ENCODE measurements at regions not wholly inside any gene's neighbourhood (a gene's known extent, or its start where the extent isn't known, plus 50 kb on each side); places are given as distances from the start of the nearest gene placed in this dataset.
A peak's percentile ranks its signal among the peaks of the same experiment; 100 is the strongest.
"Not testable (repeated sequence)": the region's sequence is repeated elsewhere in the genome, so short reads cannot be mapped to it uniquely, and the experiment has no call there.

DNA sequence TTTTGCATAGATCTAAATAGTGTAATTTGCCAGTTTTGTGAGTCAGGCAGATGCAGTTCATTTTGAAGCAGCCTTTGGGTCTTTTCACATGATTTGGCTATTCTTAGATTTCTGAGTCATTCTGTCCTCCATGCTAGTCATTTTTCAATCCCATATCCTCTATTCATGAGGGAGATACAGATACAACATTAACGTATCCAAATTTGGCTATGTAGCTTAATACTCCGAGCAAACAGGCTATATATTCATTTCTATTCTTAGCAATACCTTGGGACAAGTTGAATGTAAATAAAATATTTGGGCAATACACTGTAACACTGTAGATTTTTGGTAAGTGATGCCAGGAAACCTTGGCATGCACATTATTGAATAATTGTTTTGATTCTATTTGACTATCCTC lies 270.7 kb upstream of the PDE3A start:
- peak; percentile 28 for DNase-seq (ENCODE audit: low read depth)
- H3K4me3 ChIP-seq (ENCODE audit: low read depth, low read length), result no peak overlapping the region
- TF ChIP-seq, protein P1, sequence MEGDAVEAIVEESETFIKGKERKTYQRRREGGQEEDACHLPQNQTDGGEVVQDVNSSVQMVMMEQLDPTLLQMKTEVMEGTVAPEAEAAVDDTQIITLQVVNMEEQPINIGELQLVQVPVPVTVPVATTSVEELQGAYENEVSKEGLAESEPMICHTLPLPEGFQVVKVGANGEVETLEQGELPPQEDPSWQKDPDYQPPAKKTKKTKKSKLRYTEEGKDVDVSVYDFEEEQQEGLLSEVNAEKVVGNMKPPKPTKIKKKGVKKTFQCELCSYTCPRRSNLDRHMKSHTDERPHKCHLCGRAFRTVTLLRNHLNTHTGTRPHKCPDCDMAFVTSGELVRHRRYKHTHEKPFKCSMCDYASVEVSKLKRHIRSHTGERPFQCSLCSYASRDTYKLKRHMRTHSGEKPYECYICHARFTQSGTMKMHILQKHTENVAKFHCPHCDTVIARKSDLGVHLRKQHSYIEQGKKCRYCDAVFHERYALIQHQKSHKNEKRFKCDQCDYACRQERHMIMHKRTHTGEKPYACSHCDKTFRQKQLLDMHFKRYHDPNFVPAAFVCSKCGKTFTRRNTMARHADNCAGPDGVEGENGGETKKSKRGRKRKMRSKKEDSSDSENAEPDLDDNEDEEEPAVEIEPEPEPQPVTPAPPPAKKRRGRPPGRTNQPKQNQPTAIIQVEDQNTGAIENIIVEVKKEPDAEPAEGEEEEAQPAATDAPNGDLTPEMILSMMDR (IDR thresholded peaks at IDR 0.05; ENCODE audit: insufficient read depth, low read depth, low read length), result no peak

DNA sequence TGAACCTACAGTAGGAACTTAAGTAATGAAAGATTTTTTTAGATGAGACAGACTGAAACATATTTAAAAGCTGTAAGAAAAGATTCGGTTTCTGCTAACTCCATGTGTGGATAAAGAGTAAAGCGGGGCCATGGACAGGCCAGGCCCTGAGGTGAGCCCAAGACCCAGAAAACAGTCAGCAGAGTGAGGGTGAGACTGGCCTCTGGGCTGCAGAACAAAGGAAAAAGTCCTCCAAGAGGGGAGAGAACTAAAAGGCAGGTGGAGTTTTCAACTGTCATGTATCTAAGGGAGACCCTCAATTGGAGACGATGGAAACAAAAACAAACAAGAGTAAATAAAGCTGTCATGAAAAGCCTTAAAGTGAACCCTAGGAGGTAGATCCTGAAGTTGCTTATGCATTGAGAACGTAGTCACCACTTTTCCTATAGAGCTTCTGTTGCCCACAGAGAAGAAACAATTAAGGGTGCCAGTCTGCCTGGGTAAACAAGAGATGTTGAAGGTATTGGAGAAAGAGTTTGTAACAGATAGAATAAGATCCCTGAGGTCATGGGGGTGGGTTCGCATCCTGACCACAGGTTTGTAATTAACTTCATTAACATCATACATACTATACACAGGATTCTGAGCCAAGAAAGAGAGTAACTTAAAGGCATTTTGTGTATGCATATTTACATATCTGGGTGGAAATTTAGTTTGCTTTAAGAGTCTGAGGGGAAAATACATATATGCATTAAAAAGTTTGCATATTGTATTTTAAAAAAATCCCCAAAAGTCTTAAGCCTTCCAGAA lies 268.7 kb upstream of the PDE3A start:
- DNase-seq (ENCODE audit: low read depth), result no peak
- no peak overlapping the region for H3K4me3 ChIP-seq (ENCODE audit: low read depth, low read length)
- TF ChIP-seq, protein P1 (IDR thresholded peaks at IDR 0.05; ENCODE audit: insufficient read depth, low read depth, low read length), result no peak

DNA sequence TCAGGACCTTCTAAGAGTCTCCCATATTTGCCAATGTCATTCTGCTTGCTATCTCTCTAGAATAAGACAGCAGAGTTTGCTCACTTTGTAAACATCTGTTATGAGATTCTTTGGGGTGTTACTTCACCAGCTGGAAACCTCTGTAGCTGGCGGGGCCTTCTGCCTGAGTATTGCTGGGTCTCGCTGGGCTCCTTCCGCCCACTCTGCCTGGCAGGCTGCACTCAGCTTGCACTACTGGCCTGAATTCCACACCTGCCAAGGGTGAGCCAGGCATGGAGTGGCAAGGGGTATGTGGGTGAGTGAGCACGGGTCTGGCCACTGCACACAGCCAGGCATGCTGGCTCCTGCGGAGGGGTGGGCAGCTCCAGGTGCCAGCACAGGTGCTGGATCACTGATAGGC lies 267.3 kb upstream of the PDE3A start:
- peak; percentile 11 for DNase-seq (ENCODE audit: low read depth)
- H3K4me3 ChIP-seq (ENCODE audit: low read depth, low read length), result no peak overlapping the region
- TF ChIP-seq, protein P1 (IDR thresholded peaks at IDR 0.05; ENCODE audit: insufficient read depth, low read depth, low read length), result no peak

DNA sequence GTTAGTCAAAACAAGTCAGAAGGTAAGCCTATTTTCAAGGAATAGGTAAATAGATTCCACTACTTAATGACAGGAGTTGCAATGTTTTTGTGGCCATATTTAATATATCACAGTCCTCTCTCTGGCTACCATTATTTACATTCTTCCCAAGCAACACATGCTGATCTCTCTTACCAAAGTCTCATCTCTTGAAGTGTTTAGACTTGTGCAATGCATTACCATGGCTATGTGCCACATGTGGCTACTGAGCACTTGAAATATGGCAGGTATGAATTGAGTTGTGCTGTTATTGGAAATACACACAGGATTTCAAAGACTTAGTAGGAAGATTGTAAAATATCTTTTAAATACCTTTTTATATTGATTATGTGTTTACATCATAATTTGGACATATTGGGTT lies 262.4 kb upstream of the PDE3A start:
- TF ChIP-seq, protein P1 (IDR thresholded peaks at IDR 0.05; ENCODE audit: insufficient read depth, low read depth, low read length), result no peak
- peak; percentile 80 for DNase-seq (ENCODE audit: low read depth)
- no peak overlapping the region for H3K4me3 ChIP-seq (ENCODE audit: low read depth, low read length)

DNA sequence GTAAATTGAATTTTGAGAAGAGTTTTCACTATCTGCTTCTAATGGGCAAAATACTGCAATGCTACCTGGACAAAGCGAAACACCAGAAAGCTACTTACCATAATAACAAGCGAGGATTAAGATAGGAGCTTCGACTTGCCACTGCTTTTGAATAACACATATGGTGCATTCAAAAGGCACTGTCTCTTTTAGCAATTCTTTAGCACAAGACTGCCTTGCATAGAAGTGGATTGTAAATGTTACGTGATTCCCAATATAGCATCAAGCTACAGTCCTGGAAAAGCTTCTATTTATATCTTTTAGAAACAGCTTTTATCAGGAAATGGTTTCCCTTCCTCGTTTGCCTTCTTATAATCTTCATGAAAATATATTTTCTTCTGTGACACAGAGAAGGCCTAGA lies 258.7 kb upstream of the PDE3A start:
- no peak for DNase-seq (ENCODE audit: low read depth)
- no peak overlapping the region for H3K4me3 ChIP-seq (ENCODE audit: low read depth, low read length)
- TF ChIP-seq, protein P1 (IDR thresholded peaks at IDR 0.05; ENCODE audit: insufficient read depth, low read depth, low read length), result no peak

DNA sequence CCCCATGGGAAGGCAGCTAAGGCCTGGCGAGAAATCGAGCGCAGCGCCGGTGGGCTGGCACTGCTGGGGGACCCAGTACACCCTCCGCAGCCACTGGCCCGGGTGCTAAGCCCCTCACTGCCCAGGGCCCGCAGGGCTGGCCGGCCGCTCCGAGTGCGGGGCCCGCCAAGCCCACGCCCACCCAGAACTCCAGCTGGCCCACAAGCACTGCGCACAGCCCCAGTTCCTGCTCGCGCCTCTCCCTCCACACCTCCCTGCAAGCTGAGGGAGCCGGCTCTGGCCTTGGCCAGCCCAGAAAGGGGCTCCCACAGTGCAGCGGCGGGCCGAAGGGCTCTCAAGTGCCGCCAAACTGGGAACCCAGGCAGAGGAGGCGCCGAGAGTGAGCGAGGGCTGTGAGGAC lies 253.0 kb upstream of the PDE3A start:
- DNase-seq (ENCODE audit: low read depth); H3K4me3 ChIP-seq (ENCODE audit: low read depth, low read length): not testable (repeated sequence)

DNA sequence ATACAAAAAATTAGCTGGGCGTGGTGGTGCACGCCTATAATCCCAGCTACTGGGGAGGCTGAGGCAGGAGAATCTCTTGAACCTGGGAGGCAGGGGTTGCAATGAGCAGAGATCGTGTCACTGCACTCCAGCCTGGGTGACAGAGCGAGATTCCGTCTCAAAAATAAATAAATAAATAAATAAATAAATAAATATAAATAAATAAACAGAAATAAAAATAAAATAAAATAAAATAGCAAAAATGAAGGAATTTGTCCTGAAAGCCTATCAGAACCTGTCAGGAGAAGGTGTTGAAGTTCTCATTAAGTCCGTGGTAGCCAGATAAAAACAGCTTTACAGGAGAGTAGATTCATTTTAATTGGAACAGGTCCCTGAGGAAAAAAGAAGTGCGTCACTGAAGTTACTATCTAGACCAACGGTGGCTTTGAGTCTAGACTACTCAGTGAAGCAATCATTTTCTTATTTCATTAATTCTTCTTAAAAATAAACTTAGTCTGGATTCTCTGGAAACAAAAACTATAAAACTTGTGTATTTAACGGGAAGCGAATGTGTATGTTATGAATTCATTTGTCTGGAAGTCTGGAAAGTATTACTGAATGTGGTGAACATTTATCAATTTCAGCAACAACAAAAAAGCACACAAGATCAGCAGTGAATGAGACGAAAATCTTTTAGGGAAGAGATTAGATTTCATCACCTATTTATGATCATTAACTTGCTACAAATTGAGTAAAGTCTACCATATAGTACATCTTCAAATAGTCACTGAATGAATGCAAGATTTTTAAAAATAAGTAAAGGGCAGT lies 248.5 kb upstream of the PDE3A start:
- DNase-seq (ENCODE audit: low read depth), result no peak

More for the DNA sequence above, 248.5 kb upstream of the PDE3A start:
- TF ChIP-seq, protein P1 (IDR thresholded peaks at IDR 0.05; ENCODE audit: insufficient read depth, low read depth, low read length), result no peak
- H3K4me3 ChIP-seq (ENCODE audit: low read depth, low read length), result no peak overlapping the region

Data from fibroblast of villous mesenchyme (primary cell).